ENCODE measurements at regions not wholly inside any gene's neighbourhood (a gene's known extent, or its start where the extent isn't known, plus 50 kb on each side); places are given as distances from the start of the nearest gene placed in this dataset.

DNA sequence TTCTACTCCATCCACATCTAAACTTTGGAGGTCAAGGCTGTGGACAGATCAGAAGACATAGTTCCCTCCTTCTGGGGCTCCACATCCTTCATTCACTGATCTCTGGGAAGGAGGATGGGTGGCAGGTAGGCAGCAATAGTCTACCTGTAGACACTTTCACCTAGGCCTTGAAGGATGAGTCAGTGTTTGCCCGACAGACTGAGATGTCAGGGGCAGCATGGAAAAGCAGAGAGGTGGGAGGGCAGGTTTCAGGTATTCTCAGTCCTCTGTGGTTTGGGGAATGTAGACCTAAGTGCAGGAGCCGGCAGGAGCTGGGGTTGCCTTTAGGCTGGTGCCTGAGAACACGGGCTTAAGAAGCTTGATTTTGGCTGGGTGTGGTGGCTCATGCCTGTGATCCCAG is 171.9 kb upstream of the ZNF267 start:
- Histone ChIP-seq H3K36me3 (ENCODE audit: control insufficient read depth in 2 of 4, insufficient read depth in 4 of 4, low read length in 3 of 4) (peaks cover 21 to 34% (median 28%) of the 10 kb centered on the region in 4 experiments), H3K4me2 (ENCODE audit: insufficient read depth in 1 of 2, low read depth in 2 of 2, low read length in 2 of 2) (peak overlapping the region; percentile 53 to 77; a peak in 1 of 4 replicates), H2BK5ac (ENCODE audit: low read depth, low read length) (no peak overlapping the region), H3K4me1 (replicated peaks in 1 of 4; ENCODE audit: control insufficient read depth in 3 of 4, insufficient read depth in 4 of 4, low read length in 3 of 4) (0 out of 7 replicates have a peak, but pooled peaks cover 0 to 4% (median 0%) of the 10 kb centered on the region in 4 experiments), H3K23ac (ENCODE audit: insufficient read length) (no peak overlapping the region), H4K20me1 (replicated peaks in 1 of 2; ENCODE audit: control insufficient read depth in 1 of 2, insufficient read depth in 2 of 2, low read length in 2 of 2) (peaks cover 0 to 9% of the 10 kb centered on the region in 2 experiments), H3K27me3 (replicated peaks in 1 of 4; ENCODE audit: control insufficient read depth in 3 of 4, extremely low read depth in 1 of 4, insufficient read depth in 3 of 4, low read length in 3 of 4) (peaks cover 0 to 3% (median 0%) of the 10 kb centered on the region in 4 experiments; a peak in 1 of 7 replicates), H4K91ac (replicated peaks; ENCODE audit: insufficient read length, low read length) (no peak overlapping the region), H2BK15ac (ENCODE audit: low read length) (no peak overlapping the region), H2AK5ac (ENCODE audit: low read depth, low read length) (no peak overlapping the region), H3K4ac (replicated peaks; ENCODE audit: insufficient read length, low read depth, low read length) (no peak overlapping the region), H3K4me3 (ENCODE audit: extremely low read depth in 1 of 4, insufficient read depth in 2 of 4, low read depth in 3 of 4, low read length in 4 of 4) (peak overlapping the region in 1 of 4 experiments; percentile 93; a peak in 3 of 8 replicates), H3K9ac (replicated peaks in 1 of 4; ENCODE audit: extremely low read depth in 1 of 4, low read depth in 3 of 4, low read length in 3 of 4) (no peak overlapping the region), H3K9me3 (ENCODE audit: insufficient read depth in 2 of 2, low read depth in 1 of 2, low read length in 1 of 2) (no peaks in the 10 kb centered on the region), H4K5ac (ENCODE audit: insufficient read length, low read depth, low read length) (no peak overlapping the region), H4K8ac (ENCODE audit: extremely low read depth, insufficient read depth, low read length) (no peak overlapping the region), H3K27ac (ENCODE audit: low read depth, low read length) (no peak overlapping the region), H2BK120ac (replicated peaks; ENCODE audit: low read depth, low read length) (no peak overlapping the region), H3K18ac (ENCODE audit: extremely low read depth, low read length) (no peak overlapping the region), H2AFZ (ENCODE audit: low read length) (no peak overlapping the region), H2BK20ac (ENCODE audit: low read length) (no peak overlapping the region), H3K79me1 (ENCODE audit: low read depth, low read length) (peaks cover 6% of the 10 kb centered on the region), H3K14ac (ENCODE audit: insufficient read length) (no peak overlapping the region), H2BK12ac (ENCODE audit: low read depth, low read length) (no peak overlapping the region), H3K79me2 (ENCODE audit: control insufficient read depth in 1 of 2, insufficient read depth in 2 of 2, low read length in 2 of 2) (peaks cover 0 to 18% of the 10 kb centered on the region in 2 experiments; a peak in 3 of 4 replicates), H3K56ac (replicated peaks; ENCODE audit: insufficient read length, low read depth, low read length) (no peak overlapping the region), H3K23me2 (ENCODE audit: low read depth, low read length) (peaks cover 3% of the 10 kb centered on the region; the same call in 1 of the 2 replicates)
- 88% methylated on average over 2 of the region's 3 CpGs; no CpG with 5 or more reads in 1 of the 2 experiments for WGBS, 2 experiments (ENCODE audit: extremely low coverage in 1 of 2, insufficient coverage in 1 of 2, insufficient read length in 1 of 2, insufficient replicate concordance in 2 of 2, low coverage in 1 of 2, low lambda C conversion rate in 2 of 2, missing lambda C conversion rate in 1 of 2)
- FAIRE-seq (no peak), DNase-seq (ENCODE audit: low read depth in 1 of 2, low spot score in 2 of 2) (no peak)
- ChIA-PET POLR2A (ENCODE audit: partially characterized antibody) (interaction anchor here (1.3 to 3.2 kb wide), 3 partner anchors 10 to 172 kb away, joined by 3 to 43 read pairs (median 5); a partner anchor contains a TSS), CTCF (ENCODE audit: partially characterized antibody) (interaction anchor here (0.6 to 2.3 kb wide), 2 partner anchors 9 to 46 kb away, joined by 3 to 15 read pairs; no protein-coding TSS in a partner anchor)
- TF ChIP-seq RAD21 (IDR thresholded peaks at IDR 0.05 in 1 of 2, conservative IDR thresholded peaks at IDR 0.05 in 1 of 2; ENCODE audit: low read depth in 2 of 2, low read length in 2 of 2) (no peak), POU5F1 (IDR thresholded peaks at IDR 0.05; ENCODE audit: low read depth, low read length) (no peak), FOSL1 (IDR thresholded peaks at IDR 0.05; ENCODE audit: insufficient read depth, low read depth, low read length) (no peak), POLR2A (IDR thresholded peaks at IDR 0.05; ENCODE audit: control extremely low read depth in 1 of 2, low read depth in 2 of 2, low read length in 2 of 2) (no peak), CTCF (IDR thresholded peaks at IDR 0.05; ENCODE audit: control extremely low read depth in 1 of 3, insufficient read depth in 1 of 3, low read depth in 1 of 3, low read length in 3 of 3) (no peak), GTF2F1 (IDR thresholded peaks at IDR 0.05; ENCODE audit: borderline replicate concordance, low read depth, low read length) (no peak), CBX5 (IDR thresholded peaks at IDR 0.05; ENCODE audit: low read depth, low read length) (no peak), SRF (IDR thresholded peaks at IDR 0.05; ENCODE audit: low read depth, low read length) (no peak), YY1 (IDR thresholded peaks at IDR 0.05; ENCODE audit: low read depth, low read length) (no peak)
- TF ChIP-seq, protein P1, sequence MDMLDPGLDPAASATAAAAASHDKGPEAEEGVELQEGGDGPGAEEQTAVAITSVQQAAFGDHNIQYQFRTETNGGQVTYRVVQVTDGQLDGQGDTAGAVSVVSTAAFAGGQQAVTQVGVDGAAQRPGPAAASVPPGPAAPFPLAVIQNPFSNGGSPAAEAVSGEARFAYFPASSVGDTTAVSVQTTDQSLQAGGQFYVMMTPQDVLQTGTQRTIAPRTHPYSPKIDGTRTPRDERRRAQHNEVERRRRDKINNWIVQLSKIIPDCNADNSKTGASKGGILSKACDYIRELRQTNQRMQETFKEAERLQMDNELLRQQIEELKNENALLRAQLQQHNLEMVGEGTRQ (IDR thresholded peaks at IDR 0.05; ENCODE audit: low read length), result no peak
